Activated CD4-positive, alpha-beta T cell treated with anti-CD3 and anti-CD28 coated beads for 4 hours (primary cell): ENCODE measurements at regions not wholly inside any gene's neighbourhood (a gene's known extent, or its start where the extent isn't known, plus 50 kb on each side); places are given as distances from the start of the nearest gene placed in this dataset.

ENCODE experiments used
- DNase-seq, 2 donors: peaks; one replicate each; pipeline ENCODE4 v3.0.0-alpha.2; 2020

DNA sequence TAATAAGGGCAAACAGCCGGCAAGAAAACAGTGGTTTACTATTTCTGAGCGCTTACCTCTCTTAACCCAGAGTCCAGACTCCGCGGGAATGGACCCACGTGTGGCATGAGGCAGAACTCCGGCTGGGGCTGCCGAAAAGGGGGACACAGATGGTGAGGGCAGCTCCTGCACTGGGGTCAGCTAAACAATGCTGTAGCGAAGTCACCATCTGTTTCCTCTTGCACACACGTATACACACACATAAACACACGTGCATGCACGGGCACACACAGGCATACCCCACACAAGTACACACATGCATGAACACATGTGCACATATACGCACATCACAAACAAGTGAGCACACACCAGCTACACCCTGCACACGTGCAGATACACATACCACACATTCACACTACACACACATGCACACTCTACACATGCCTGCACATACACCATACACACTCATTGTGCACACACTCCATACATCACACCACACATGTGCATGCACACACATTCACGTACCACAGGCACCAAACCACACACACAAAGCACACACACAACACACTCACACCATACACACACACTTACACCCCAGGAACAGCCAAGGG lies 105.9 kb upstream of the ID2 start:
- DNase-seq, result no peak

GRCh38 chr2:8576525-8577167 lies 105.2 kb upstream of the ID2 start:
- DNase-seq, result peak; percentile 23 to 25

- DNase-seq, result no peak
Measured at GRCh38 chr2:8577573-8577972, 104.3 kb upstream of the ID2 start.

DNA sequence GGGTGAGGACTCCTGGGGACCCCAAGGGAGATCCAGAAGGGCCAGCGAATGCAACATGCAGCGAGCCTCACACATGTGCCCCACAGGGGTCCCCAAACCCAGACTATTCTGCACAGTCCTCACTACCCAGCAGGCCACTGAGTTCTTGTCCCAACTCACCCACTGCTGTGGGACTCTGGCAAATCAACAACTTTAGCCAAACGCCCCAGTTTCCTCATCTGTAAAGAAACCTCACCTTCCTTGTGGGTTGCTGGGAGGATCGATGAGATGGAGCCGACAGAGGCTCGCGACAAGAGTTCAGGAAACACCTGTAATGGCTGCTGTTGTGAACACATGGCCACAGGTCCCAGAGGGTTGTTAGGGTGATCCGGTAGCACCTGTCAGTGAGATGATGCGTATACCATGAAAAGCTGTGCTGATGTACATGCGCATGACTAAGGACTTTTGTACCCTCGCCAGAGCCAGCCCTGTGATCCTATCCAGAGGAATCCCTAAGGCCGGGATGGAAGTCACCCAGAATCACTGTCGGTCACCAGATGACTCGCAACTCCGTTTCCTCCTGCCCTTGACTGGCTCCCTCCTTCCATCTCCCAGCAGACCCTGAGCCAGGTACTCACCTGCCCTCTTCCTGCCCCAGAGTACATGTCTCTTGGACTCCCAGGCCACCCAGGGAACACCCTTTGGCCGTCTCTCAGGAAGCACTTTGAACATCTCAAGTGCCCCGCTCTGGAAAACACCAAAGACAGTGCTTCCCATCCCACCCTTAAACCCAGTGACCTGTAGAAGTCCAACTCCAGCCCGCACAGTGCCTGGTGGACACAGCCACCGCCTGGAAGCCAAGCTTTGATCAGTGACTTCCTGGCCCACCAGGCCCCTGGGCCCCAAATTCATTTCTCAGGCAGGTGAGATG lies 103.3 kb upstream of the ID2 start:
- no peak for DNase-seq

GRCh38 chr2:8579485-8580085 lies 102.3 kb upstream of the ID2 start:
- no peak for DNase-seq

GRCh38 chr2:8580316-8581233 lies 101.3 kb upstream of the ID2 start:
- no peak for DNase-seq

DNA sequence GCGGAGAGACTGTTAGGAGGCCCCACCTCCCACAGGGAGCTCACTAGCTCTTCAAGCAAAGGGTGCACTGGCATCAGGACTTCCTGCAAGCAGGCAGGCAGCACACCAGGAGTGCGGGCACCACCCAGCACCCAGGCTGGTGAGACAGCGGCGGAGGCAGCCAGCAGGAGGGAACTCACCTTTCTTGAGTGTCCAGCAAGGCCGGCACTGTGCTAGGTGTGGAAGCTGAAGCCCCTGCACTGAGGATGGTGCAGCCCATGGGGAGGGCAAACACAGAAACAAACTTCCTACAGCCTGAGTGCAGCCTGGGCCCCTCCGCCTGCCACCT lies 100.7 kb upstream of the ID2 start:
- DNase-seq, result no peak

DNA sequence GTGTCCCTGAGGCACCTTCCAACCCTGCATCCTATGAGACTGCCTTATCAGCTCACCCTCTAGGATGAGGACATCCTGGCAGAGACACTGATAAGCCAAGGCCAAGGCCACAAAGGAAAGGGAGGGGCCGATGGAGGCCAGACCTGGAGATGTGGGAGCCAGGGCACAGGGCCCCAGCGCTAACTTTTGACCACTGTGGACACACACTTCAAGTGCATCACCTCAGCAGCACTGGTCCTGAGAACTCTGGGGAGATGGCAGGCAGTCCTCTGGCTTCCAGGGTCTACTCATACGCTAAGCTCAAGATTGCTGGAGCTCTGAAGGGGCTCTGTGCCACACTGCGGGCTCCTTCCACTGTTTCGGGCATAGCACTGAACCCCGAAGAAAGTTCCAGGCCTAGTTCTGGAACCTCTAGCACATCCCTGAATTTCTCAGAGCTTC lies 100.2 kb upstream of the ID2 start:
- no peak for DNase-seq

- no peak for DNase-seq
Measured at GRCh38 chr2:8582191-8582590, 99.7 kb upstream of the ID2 start.

DNA sequence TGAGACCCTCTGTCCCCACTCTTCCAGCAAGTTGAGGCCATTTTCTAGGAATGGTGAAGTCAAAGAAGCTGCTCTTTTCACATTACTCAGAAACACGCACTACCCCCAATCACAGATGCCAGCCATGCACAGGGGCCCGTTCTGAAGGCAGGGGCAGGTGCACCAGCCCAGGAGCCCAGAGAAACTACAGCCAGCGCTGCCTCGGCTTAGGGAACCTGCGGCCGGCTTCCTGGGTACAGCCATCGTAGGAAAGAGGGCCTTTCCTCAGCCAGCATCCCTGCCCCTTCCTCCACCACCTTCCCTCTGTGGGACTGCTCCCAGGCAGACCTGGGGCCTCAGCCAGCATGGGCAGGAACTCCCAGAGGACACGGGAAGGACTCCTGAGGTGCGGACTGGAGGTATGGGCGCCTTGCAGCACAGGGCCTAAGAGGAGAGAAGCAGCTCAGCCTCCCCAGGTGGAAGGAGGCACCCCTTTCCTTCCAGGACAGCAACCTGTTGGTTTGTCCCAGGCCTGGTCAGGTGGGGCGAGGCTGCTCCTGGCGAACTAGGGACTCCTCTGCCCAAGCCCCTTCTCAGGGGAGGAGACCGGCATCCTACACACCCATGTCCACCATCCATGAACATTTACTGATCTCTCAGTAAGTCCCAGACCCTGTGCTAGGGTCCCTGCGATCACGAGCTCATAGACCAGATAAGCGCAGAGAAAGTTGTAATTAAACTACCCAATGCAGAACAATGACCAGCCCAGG lies 99.0 kb upstream of the ID2 start:
- no peak for DNase-seq

DNA sequence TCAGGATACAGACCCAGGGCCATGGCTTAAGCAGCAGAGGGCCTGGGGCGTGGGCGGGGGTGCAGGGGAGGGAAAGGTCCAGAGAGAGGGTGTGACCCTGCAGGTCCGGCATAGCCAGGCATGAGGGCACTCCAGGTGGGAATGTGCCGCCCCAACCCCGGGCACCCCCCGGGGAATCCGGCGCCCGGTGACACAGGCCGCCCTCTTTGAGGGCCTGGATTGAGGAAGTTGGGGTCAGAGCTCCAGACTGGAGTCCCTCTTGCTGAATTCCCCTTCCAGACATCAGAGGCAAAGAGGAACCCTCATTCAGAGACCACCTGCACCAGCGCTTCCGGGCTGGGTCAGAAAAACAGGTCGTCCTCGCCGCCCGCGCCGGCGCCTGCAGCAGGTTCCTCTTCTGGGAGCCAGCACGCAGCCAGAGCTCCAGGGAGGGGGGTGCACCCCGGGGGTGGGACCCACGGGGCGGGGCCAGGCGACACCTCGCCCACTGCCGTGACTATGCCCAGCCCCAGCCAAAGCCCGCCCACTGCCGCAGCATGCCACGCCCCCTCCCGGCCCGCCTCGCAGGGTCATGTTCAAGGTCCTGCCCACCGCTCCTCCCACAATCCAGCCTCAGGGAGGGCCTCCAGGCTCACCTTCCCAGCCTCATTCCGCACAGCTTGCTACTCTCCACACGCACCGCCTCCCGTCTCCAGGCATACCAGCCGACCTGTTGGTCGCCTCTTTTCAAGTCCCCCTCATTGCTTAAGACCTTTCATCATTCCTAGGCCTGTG lies 98.3 kb upstream of the ID2 start:
- peak; percentile 64 to 67 for DNase-seq

DNA sequence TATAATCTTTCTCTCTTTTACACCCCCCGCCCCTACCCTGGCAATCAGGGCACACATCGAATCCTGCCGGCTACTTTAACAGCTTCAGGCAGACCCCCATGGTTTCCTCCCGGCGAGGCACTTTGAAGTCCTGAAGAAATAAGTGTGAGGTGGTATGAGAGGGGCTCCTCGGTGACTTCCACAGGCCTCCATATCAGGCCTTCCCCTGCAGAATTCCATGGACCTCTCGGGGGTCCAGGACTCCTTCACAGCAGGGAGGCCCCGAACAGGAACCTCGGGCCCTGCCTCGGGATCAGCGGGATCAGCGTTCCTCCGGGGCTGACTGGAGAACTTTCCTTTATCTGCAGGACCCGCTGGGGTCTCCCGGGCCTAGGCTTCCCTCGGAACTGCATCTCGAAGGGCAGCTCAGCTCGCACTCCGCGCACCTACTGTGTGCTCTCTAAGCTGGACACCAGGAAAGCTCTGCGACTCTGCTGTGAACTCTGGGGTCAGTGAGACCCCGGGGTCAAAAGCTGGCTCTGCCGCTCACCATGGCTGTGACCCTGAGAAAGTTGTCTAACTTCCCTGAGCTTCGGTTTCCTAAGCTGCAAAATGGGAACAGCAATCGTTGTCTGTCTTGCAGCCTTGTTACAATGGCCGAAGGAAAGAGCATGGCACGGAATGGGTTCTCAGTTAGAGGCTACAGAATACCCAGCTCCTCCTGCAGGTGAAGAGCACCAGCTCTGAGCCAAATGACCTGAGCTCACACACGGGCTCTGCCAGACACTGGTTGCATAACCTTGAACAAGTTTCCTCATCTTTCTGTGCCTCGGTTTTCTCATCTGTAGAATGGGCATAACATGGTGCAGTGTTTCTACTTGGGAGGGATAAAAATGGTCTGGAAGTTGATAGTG lies 97.4 kb upstream of the ID2 start:
- no peak for DNase-seq

GRCh38 chr2:8586457-8587051 lies 95.3 kb upstream of the ID2 start:
- no peak for DNase-seq

- DNase-seq, result no peak
Measured at GRCh38 chr2:8587251-8587791, 94.5 kb upstream of the ID2 start.

DNA sequence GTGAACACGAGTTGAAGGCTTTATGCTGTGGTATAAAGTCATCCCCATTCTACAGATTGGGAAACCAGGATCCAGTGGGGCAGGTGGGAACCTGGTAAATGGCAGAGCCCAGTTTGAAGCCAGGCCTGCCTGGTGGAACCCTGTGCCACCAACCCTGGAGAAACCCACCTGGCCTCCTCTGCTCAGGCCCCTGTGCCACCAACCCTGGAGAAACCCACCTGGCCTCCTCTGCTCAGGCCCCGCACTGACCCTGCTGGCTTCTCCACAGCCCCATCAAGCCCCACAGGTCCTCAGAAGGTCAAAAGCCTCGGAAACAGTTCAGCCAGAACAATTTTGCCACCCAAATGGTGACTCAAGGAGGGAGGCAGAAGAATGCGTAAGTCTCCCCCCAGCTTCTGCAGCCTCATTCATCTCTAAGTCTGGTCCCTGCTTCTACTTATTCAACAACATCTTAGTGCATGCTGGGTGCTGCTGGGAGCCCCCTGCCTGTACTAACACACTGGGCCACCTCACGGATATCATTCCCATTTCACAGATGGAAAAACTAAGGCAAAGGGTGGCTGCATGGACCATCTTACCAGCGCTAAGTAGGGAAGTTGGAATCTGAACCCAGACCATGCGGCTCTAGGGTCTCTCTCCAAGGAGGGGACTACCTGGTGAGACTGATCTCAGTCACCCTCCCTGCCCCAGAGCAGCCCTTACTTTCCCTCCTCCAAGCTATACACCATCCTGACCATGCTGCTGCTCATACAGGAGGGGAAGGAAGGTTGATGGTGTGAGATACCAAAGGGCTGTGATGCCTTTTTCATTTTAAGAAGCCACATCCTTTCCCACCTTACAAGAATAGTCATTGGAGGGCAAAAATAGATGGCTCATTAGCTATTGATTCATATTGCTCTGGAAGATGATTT lies 93.7 kb upstream of the ID2 start:
- no peak for DNase-seq

- no peak for DNase-seq
Measured at GRCh38 chr2:8588831-8589191, 93.0 kb upstream of the ID2 start.

- no peak for DNase-seq
Measured at GRCh38 chr2:8589721-8590120, 92.1 kb upstream of the ID2 start.

- DNase-seq, result no peak
Measured at GRCh38 chr2:8590938-8591337, 90.9 kb upstream of the ID2 start.
